ENCODE measurements at regions not wholly inside any gene's neighbourhood (a gene's known extent, or its start where the extent isn't known, plus 50 kb on each side); places are given as distances from the start of the nearest gene placed in this dataset.

GRCh38 chr21:27739187-27739586, 772.3 kb upstream of the ADAMTS5 start:
- Histone ChIP-seq H3K4me3 (no peak overlapping the region), H3K27me3 (no peaks in the 10 kb centered on the region), H3K4me1 (no peaks in the 10 kb centered on the region), H3K27ac (no peak overlapping the region), H3K36me3 (no peaks in the 10 kb centered on the region), H3K9me3 (no peaks in the 10 kb centered on the region)
- DNase-seq (ENCODE audit: low spot score), result no peak
- no peak for TF ChIP-seq CTCF (IDR thresholded peaks at IDR 0.05)

DNA sequence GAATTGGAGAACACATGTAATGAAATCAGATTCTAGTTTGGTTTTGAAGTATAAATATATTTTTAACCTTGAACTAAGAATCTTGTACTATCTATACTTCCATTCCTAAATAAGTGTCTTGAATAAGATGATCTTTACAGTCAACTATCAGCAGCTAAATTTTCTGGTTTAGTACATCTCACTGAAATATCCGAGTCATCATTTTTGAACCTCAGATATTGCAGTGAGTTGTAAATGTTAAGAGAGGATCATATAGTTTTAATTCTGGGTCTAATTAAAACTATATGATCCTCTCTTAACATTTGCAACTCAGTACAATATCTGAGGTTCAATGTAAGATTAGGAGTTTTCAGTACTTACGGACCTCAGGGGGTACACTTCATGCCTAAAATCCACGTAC, 768.8 kb upstream of the ADAMTS5 start:
- TF ChIP-seq CTCF (IDR thresholded peaks at IDR 0.05), result no peak
- Histone ChIP-seq H3K4me3 (no peak overlapping the region), H3K27me3 (no peaks in the 10 kb centered on the region), H3K27ac (no peak overlapping the region), H3K4me1 (no peaks in the 10 kb centered on the region), H3K9me3 (no peaks in the 10 kb centered on the region), H3K36me3 (no peaks in the 10 kb centered on the region)
- no peak for DNase-seq (ENCODE audit: low spot score)

GRCh38 chr21:27734146-27734545, 767.3 kb upstream of the ADAMTS5 start:
- Histone ChIP-seq H3K9me3 (no peaks in the 10 kb centered on the region), H3K36me3 (no peaks in the 10 kb centered on the region), H3K4me3 (no peak overlapping the region), H3K27ac (no peak overlapping the region), H3K4me1 (no peaks in the 10 kb centered on the region), H3K27me3 (no peaks in the 10 kb centered on the region)
- no peak for TF ChIP-seq CTCF (IDR thresholded peaks at IDR 0.05)
- DNase-seq (ENCODE audit: low spot score), result no peak

GRCh38 chr21:27725916-27726315, 759.0 kb upstream of the ADAMTS5 start:
- Histone ChIP-seq H3K4me3 (no peak overlapping the region), H3K4me1 (no peaks in the 10 kb centered on the region), H3K9me3 (peaks cover 0 to 6% of the 10 kb centered on the region in 2 donors), H3K27ac (no peak overlapping the region), H3K36me3 (no peaks in the 10 kb centered on the region), H3K27me3 (no peaks in the 10 kb centered on the region)
- TF ChIP-seq CTCF (IDR thresholded peaks at IDR 0.05), result no peak
- no peak for DNase-seq (ENCODE audit: low spot score)

DNA sequence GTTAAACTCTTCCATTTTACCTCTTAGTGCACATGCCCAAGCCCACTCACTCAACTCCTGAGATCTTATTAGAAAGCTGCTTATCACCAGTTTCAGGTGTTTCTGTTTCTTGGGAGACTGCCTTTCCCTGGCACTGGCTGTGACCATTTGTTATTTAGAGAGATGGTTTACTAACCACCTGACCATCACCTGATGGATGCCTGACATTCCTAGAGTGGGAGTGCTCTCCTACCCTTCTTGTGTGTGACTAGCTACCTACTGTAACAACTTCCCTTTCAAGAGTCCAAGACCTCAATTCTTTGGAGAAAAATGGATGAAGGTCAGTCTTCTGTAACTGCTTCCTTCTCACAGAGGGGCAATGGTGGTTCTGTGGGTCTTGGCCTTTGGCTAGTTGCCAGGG, 755.2 kb upstream of the ADAMTS5 start:
- TF ChIP-seq CTCF (IDR thresholded peaks at IDR 0.05), result no peak
- no peaks in the 10 kb centered on the region for H3K4me1 ChIP-seq
- H3K4me3 ChIP-seq, result no peak overlapping the region
- H3K27ac ChIP-seq, result no peak overlapping the region
- DNase-seq (ENCODE audit: low spot score), result no peak
- no peaks in the 10 kb centered on the region for H3K9me3 ChIP-seq
- no peaks in the 10 kb centered on the region for H3K36me3 ChIP-seq
- no peaks in the 10 kb centered on the region for H3K27me3 ChIP-seq

- no peak overlapping the region for H3K4me3 ChIP-seq
- H3K36me3 ChIP-seq, result no peaks in the 10 kb centered on the region
- no peak for TF ChIP-seq CTCF (IDR thresholded peaks at IDR 0.05)
- no peaks in the 10 kb centered on the region for H3K27me3 ChIP-seq
- no peaks in the 10 kb centered on the region for H3K9me3 ChIP-seq
- DNase-seq (ENCODE audit: low spot score), result no peak
- no peak overlapping the region for H3K27ac ChIP-seq
- H3K4me1 ChIP-seq, result no peaks in the 10 kb centered on the region
Observed at GRCh38 chr21:27721675-27722074, 754.8 kb upstream of the ADAMTS5 start.
